ENCODE measurements at regions not wholly inside any gene's neighbourhood (a gene's known extent, or its start where the extent isn't known, plus 50 kb on each side); places are given as distances from the start of the nearest gene placed in this dataset.

DNA sequence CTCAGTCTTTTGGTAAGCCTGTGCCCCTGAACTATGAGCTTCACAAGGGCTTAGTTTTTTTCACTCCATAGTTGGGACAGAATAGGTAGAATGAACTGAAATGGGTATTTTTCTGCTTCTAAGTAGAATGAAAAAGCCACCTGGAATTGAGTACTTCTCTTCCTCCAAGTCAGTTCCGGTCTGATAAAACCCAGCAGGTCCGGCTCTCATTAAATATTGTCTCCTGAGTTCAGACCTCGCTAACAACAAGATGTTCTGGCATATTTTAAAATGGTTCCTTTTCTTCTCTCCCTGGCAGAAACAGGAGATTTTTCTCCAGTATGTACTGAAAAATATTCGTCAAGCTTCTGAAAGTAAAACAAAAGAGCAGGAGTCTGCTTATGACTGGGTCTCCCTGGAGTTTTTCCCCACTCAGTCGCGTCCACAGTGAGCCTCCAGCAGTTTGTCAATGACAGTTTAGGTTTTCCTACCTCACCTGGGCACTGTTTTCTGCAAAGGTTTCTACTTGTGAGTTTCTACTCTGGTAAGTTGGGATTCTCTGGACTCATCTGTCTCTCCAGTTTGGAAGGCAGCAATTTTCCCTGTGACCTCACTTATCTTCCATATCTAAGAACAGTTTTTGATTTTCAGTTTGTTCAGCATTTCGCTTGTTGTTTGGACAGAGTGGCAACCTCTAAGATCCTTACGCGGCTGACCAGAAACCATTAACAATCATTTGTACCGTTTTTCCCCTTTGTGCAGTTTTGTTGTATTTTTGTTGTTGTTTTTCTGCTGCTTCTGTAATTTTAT, 868.0 kb downstream of the METTL15 start:
- CTCF ChIA-PET, result no interaction called here
- POLR2A ChIA-PET, result no interaction called here
- H3K4me1 ChIP-seq (ENCODE audit: control insufficient read depth in 1 of 2, insufficient read depth in 2 of 2, low read length in 2 of 2), result no peaks in the 10 kb centered on the region
- H3K27me3 ChIP-seq (ENCODE audit: insufficient read depth, low read length), result no peaks in the 10 kb centered on the region
- DNase-seq (ENCODE audit: low read depth, low spot score) (no peak), ATAC-seq (no peak)
- H3K79me2 ChIP-seq (ENCODE audit: insufficient read depth, low read length), result no peaks in the 10 kb centered on the region
- RAD21 ChIA-PET (ENCODE audit: low non-redundant PET in 1 of 2, low total read pairs in 2 of 2, uncharacterized antibody in 2 of 2, unreplicated experiment in 2 of 2), result no interaction called here
- H3K27ac ChIP-seq (ENCODE audit: low read depth, low read length), result no peak overlapping the region
- H3K9me2 ChIP-seq (ENCODE audit: insufficient read depth), result no peaks in the 10 kb centered on the region
- no peaks in the 10 kb centered on the region for H3K36me3 ChIP-seq (ENCODE audit: control insufficient read depth in 1 of 2, insufficient read depth in 2 of 2, low read length in 2 of 2)
- H2AFZ ChIP-seq (ENCODE audit: low read depth, low read length, poor library complexity, severe bottlenecking), result no peak overlapping the region
- no peak overlapping the region for H3K4me2 ChIP-seq (ENCODE audit: low read length)
- no peaks in the 10 kb centered on the region for H4K20me1 ChIP-seq (ENCODE audit: insufficient read depth)
- no peaks in the 10 kb centered on the region for H3K9me3 ChIP-seq (ENCODE audit: control insufficient read depth in 1 of 2, insufficient read depth in 1 of 2, low read depth in 1 of 2, low read length in 2 of 2)
- TF ChIP-seq SP1 (IDR thresholded peaks at IDR 0.05; ENCODE audit: low read depth), result no peak
- TF ChIP-seq EZH2phosphoT487 (IDR thresholded peaks at IDR 0.05; ENCODE audit: borderline replicate concordance), result no peak
- TF ChIP-seq ZFX (IDR thresholded peaks at IDR 0.05), result no peak
- TF ChIP-seq, protein P1, sequence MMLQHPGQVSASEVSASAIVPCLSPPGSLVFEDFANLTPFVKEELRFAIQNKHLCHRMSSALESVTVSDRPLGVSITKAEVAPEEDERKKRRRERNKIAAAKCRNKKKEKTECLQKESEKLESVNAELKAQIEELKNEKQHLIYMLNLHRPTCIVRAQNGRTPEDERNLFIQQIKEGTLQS (IDR thresholded peaks at IDR 0.05), result no peak
- no peak for TF ChIP-seq RAD21 (IDR thresholded peaks at IDR 0.05; ENCODE audit: low read depth)
- TF ChIP-seq YY1 (IDR thresholded peaks at IDR 0.05; ENCODE audit: extremely low read depth, insufficient replicate concordance, low read depth, low read length), result no peak
- TF ChIP-seq, protein P2, sequence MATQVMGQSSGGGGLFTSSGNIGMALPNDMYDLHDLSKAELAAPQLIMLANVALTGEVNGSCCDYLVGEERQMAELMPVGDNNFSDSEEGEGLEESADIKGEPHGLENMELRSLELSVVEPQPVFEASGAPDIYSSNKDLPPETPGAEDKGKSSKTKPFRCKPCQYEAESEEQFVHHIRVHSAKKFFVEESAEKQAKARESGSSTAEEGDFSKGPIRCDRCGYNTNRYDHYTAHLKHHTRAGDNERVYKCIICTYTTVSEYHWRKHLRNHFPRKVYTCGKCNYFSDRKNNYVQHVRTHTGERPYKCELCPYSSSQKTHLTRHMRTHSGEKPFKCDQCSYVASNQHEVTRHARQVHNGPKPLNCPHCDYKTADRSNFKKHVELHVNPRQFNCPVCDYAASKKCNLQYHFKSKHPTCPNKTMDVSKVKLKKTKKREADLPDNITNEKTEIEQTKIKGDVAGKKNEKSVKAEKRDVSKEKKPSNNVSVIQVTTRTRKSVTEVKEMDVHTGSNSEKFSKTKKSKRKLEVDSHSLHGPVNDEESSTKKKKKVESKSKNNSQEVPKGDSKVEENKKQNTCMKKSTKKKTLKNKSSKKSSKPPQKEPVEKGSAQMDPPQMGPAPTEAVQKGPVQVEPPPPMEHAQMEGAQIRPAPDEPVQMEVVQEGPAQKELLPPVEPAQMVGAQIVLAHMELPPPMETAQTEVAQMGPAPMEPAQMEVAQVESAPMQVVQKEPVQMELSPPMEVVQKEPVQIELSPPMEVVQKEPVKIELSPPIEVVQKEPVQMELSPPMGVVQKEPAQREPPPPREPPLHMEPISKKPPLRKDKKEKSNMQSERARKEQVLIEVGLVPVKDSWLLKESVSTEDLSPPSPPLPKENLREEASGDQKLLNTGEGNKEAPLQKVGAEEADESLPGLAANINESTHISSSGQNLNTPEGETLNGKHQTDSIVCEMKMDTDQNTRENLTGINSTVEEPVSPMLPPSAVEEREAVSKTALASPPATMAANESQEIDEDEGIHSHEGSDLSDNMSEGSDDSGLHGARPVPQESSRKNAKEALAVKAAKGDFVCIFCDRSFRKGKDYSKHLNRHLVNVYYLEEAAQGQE (IDR thresholded peaks at IDR 0.05; ENCODE audit: low read depth), result no peak
- no peak for TF ChIP-seq SIN3A (IDR thresholded peaks at IDR 0.05; ENCODE audit: low read depth)
- no peak for TF ChIP-seq POLR2AphosphoS5 (IDR thresholded peaks at IDR 0.05; ENCODE audit: low read depth, low read length)
- TF ChIP-seq JUND (IDR thresholded peaks at IDR 0.05), result no peak
- H3K4me3 ChIP-seq (replicated peaks in 1 of 2; ENCODE audit: low read depth in 1 of 2, low read length in 2 of 2), result no peak overlapping the region
- no TSS peak for BruUV-seq (replicated peaks)
- intact Hi-C loops (cut with micrococcal nuclease), result loop anchor here (10.0 kb wide), 1 partner anchor 1169 kb away; no protein-coding TSS in a partner anchor
- H3K9ac ChIP-seq (ENCODE audit: low read length), result no peak overlapping the region
